ENCODE measurements at regions not wholly inside any gene's neighbourhood (a gene's known extent, or its start where the extent isn't known, plus 50 kb on each side); places are given as distances from the start of the nearest gene placed in this dataset.
"Not testable (repeated sequence)": the region's sequence is repeated elsewhere in the genome, so short reads cannot be mapped to it uniquely, and the experiment has no call there.

GRCh38 chr16:29340235-29340634, 66.3 kb downstream of the NPIPB11 start:
- peaks cover 50 to 79% (median 67%) of the 10 kb centered on the region in 3 donors for H3K4me1 Mint-ChIP-seq

GRCh38 chr16:29338821-29339700, 67.5 kb downstream of the NPIPB11 start:
- H3K4me3 Mint-ChIP-seq: peak overlapping the region; percentile 67 to 88 (median 80)
- not testable (repeated sequence) for H3K9me3 Mint-ChIP-seq, H3K36me3 Mint-ChIP-seq, H3K27me3 Mint-ChIP-seq
- DNase-seq (peak; percentile 96), ATAC-seq (ENCODE audit: low read depth in 2 of 2) (peak; percentile 72 to 73)
- H3K4me1 Mint-ChIP-seq: peaks cover 52 to 82% (median 68%) of the 10 kb centered on the region in 3 donors
- H3K27ac Mint-ChIP-seq: peak overlapping the region; percentile 99 to 100 (median 100)

More at GRCh38 chr16:29340235-29340634, 66.3 kb downstream of the NPIPB11 start:
- Mint-ChIP-seq H3K27ac (peak overlapping the region; percentile 84 to 100 (median 99)), H3K4me3 (peak overlapping the region in 6 of 8 donors; percentile 5 to 83 (median 46))
- H3K27me3 Mint-ChIP-seq; DNase-seq; H3K9me3 Mint-ChIP-seq; ATAC-seq (ENCODE audit: low read depth in 2 of 2); H3K36me3 Mint-ChIP-seq: not testable (repeated sequence)

- peak overlapping the region; percentile 13 to 73 (median 58) for H3K4me3 Mint-ChIP-seq
- peak; percentile 36 to 44 for ATAC-seq (ENCODE audit: low read depth in 2 of 2)
- H3K36me3 Mint-ChIP-seq, H3K9me3 Mint-ChIP-seq, H3K27me3 Mint-ChIP-seq: not testable (repeated sequence)
- peak overlapping the region; percentile 97 to 100 (median 99) for H3K27ac Mint-ChIP-seq
- H3K4me1 Mint-ChIP-seq: peaks cover 41 to 67% (median 56%) of the 10 kb centered on the region in 3 donors
- peak; percentile 68 for DNase-seq
Observed at GRCh38 chr16:29337385-29337901, 69.1 kb downstream of the NPIPB11 start.

GRCh38 chr16:29335549-29335846, 71.0 kb downstream of the NPIPB11 start:
- DNase-seq (peak; percentile 68), ATAC-seq (ENCODE audit: low read depth in 2 of 2) (peak; percentile 26 to 27)
- peak overlapping the region; percentile 26 to 84 (median 73) for H3K4me3 Mint-ChIP-seq
- not testable (repeated sequence) for H3K36me3 Mint-ChIP-seq, H3K27me3 Mint-ChIP-seq, H3K9me3 Mint-ChIP-seq
- peaks cover 37 to 56% (median 45%) of the 10 kb centered on the region in 3 donors for H3K4me1 Mint-ChIP-seq
- peak overlapping the region; percentile 97 to 100 (median 99) for H3K27ac Mint-ChIP-seq

GRCh38 chr16:29334776-29335548, 71.5 kb downstream of the NPIPB11 start:
- H3K4me1 Mint-ChIP-seq: peaks cover 37 to 55% (median 45%) of the 10 kb centered on the region in 3 donors
- H3K27me3 Mint-ChIP-seq: not testable (repeated sequence)

GRCh38 chr16:29333492-29334097, 72.9 kb downstream of the NPIPB11 start:
- H3K4me3 Mint-ChIP-seq; DNase-seq; H3K27me3 Mint-ChIP-seq; H3K36me3 Mint-ChIP-seq; ATAC-seq (ENCODE audit: low read depth in 2 of 2); H3K9me3 Mint-ChIP-seq: not testable (repeated sequence)
- peaks cover 33 to 56% (median 42%) of the 10 kb centered on the region in 3 donors for H3K4me1 Mint-ChIP-seq
- peak overlapping the region in 2 of 6 donors; percentile 76 to 78 for H3K27ac Mint-ChIP-seq

More at GRCh38 chr16:29334776-29335548, 71.5 kb downstream of the NPIPB11 start:
- H3K27ac Mint-ChIP-seq: peak overlapping the region; percentile 97 to 100 (median 99)
- not testable (repeated sequence) for H3K36me3 Mint-ChIP-seq; ATAC-seq (ENCODE audit: low read depth in 2 of 2); DNase-seq; H3K9me3 Mint-ChIP-seq
- peak overlapping the region in 7 of 8 donors; percentile 8 to 84 (median 69) for H3K4me3 Mint-ChIP-seq

GRCh38 chr16:29330623-29331022, 75.9 kb downstream of the NPIPB11 start:
- not testable (repeated sequence) for H3K9me3 Mint-ChIP-seq
- ATAC-seq (ENCODE audit: low read depth in 2 of 2) (peak; percentile 65 to 72), DNase-seq (peak; percentile 31)

GRCh38 chr16:29328528-29328927, 78.0 kb downstream of the NPIPB11 start:
- H3K27me3 Mint-ChIP-seq; DNase-seq; H3K36me3 Mint-ChIP-seq; H3K4me3 Mint-ChIP-seq; ATAC-seq (ENCODE audit: low read depth in 2 of 2); H3K9me3 Mint-ChIP-seq: not testable (repeated sequence)
- Mint-ChIP-seq H3K4me1 (peaks cover 15 to 52% (median 22%) of the 10 kb centered on the region in 3 donors), H3K27ac (peak overlapping the region in 4 of 6 donors; percentile 19 to 85 (median 84))

More at GRCh38 chr16:29330623-29331022, 75.9 kb downstream of the NPIPB11 start:
- peaks cover 20 to 48% (median 26%) of the 10 kb centered on the region in 3 donors for H3K4me1 Mint-ChIP-seq
- H3K27me3 Mint-ChIP-seq, H3K4me3 Mint-ChIP-seq, H3K36me3 Mint-ChIP-seq: not testable (repeated sequence)
- peak overlapping the region in 2 of 6 donors; percentile 41 to 92 for H3K27ac Mint-ChIP-seq

GRCh38 chr16:29327631-29328408, 78.7 kb downstream of the NPIPB11 start:
- ATAC-seq (ENCODE audit: low read depth in 2 of 2); H3K9me3 Mint-ChIP-seq; H3K36me3 Mint-ChIP-seq; H3K27me3 Mint-ChIP-seq; DNase-seq; H3K4me3 Mint-ChIP-seq: not testable (repeated sequence)
- Mint-ChIP-seq H3K27ac (peak overlapping the region in 3 of 6 donors; percentile 4 to 52 (median 39)), H3K4me1 (peaks cover 15 to 52% (median 22%) of the 10 kb centered on the region in 3 donors)

- Mint-ChIP-seq H3K27ac (peak overlapping the region in 2 of 6 donors; percentile 93 to 94), H3K4me3 (peak overlapping the region in 6 of 8 donors; percentile 19 to 70 (median 33)), H3K4me1 (peaks cover 15 to 52% (median 22%) of the 10 kb centered on the region in 3 donors)
- H3K27me3 Mint-ChIP-seq, H3K9me3 Mint-ChIP-seq, H3K36me3 Mint-ChIP-seq: not testable (repeated sequence)
- ATAC-seq (ENCODE audit: low read depth in 2 of 2): peak in 1 of 2 donors; percentile 71
- DNase-seq: peak; percentile 58
Observed at GRCh38 chr16:29326164-29327125, 80.1 kb downstream of the NPIPB11 start.

GRCh38 chr16:29323725-29324124, 82.8 kb downstream of the NPIPB11 start:
- H3K36me3 Mint-ChIP-seq; ATAC-seq (ENCODE audit: low read depth in 2 of 2); DNase-seq; H3K4me3 Mint-ChIP-seq; H3K9me3 Mint-ChIP-seq; H3K27me3 Mint-ChIP-seq: not testable (repeated sequence)
- Mint-ChIP-seq H3K27ac (peak overlapping the region in 1 of 6 donors; percentile 44), H3K4me1 (peaks cover 13 to 46% (median 14%) of the 10 kb centered on the region in 3 donors)
